GM21528 (cell line): ENCODE measurements at regions not wholly inside any gene's neighbourhood (a gene's known extent, or its start where the extent isn't known, plus 50 kb on each side); places are given as distances from the start of the nearest gene placed in this dataset.

Source experiments
- ATAC-seq: cut with Tn5 transposase; IDR thresholded peaks from one replicate; pipeline ENCODE4 v1.9.1; 2021; ENCODE audit warnings: mild to moderate bottlenecking, moderate library complexity; ENCODE audit not compliant: unreplicated experiment, low FRiP score

DNA sequence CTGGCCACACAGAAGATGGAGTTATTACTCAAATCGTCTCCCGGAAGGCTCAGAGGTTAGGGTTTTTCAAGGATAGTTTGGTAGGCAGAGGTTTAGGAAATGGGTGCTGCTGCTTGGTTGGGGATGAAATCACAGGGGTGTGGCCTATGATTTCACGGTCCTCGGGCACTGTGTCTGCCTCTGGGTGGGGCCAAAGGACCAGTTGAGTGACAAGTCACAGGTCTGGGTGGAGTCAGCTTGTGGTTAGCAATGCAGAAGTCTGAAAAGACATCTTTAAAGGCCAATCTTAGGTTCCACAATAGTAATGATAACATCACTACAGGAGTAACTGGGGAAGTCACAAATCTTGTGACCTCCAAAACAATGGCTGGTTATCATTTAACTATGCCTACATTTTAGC lies 387.8 kb downstream of the ZNF521 start:
- no peak for ATAC-seq

DNA sequence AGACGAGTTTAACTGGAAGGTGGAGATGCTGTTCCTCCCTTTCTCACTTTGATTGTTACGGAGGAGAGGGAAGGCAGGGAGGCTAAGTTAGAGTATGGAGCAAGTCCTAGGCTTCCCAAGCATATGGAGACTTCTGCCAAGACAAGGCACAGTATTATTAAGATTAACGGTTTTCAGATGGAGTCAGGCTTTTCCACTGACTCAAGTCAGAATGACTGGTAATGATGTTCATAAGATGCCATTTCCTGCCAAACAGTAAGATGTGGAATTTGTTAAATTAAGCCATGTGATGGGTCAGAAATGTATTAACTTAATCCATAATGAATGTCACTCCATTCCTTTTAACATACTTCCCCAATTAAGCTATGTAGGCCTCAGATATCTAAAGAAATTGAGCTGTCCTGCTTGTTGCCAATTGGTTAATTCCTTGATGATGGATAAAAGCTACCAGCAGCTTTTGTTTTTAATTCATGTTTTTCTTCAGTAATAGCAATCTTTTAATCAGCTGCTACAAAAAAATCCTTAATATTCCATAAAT lies 383.7 kb downstream of the ZNF521 start:
- ATAC-seq = no peak

DNA sequence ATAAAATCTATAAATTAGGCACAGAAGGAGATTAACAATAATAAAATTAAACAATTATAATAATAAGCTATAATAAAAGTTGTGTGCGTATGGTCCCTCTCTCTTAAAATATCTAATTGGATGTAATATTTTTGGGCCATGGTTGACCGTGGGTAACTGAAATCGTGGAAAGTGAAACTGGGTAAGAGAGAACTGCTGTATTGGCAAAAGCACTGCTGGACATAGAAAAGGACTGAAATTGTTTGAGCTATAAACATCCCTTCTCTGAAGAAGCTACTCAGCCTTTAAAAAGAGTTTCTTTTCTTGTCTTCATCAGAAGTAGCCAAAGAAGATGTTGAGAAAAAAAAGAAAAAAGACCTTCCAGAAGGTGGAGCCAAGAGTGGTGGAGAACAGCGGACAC lies 379.4 kb downstream of the ZNF521 start:
- ATAC-seq = no peak

DNA sequence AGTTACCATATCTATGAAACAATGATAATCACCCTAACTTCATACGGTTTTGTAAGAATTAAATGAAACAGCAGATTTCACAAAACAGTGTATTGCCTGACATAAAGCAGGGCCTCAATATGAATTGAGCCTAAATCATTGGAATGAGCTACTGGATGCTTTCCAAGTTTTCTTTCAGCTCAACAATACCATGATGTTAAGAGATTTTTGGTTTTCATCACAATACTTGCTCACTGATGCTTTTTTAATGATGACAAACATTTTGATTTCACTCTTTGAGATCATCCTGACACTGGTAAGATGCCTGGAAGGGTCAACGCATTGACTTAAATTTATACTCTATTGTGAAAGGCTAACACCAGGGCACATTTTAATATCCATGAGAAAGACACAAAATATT lies 377.5 kb downstream of the ZNF521 start:
- ATAC-seq = no peak

DNA sequence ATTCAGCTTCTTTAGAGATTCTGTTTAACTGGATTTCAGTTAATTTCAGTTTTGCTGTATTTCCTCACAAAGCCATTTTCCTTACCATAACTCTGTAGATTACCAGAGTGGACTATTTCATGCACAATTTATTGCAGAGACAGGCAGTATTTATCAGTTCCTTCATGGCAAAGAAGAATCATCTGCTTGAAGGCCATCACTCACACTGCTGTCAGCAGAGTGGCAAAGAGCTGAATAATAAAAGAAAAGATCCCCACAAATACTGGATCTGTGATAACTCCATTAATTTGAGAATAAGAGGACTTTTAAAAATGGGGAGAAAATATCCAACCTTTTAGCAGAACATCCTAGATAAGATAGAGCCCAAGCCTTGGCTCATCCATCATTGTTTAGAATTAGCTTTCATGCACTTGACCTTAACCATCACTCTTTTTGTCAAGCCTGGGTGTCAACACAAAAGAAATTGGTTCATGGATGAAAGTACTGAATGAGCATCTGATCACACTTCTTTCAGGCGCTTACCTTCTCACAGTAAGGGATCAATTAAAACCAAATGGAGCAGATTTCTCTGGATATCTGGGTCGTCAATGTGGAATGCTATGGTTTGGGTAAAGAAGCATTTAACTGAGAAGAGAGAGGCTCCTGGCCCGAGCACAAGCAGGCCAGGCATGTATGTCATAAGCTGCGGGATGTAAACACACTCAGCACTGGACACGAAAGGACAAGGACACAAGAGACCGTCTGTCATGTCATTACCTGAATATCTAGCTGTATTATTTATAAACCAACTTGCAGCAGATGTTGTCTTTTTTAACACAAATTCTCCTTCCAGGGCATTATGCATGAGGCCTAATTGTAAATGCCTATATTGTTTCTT lies 376.2 kb downstream of the ZNF521 start:
- no peak for ATAC-seq

DNA sequence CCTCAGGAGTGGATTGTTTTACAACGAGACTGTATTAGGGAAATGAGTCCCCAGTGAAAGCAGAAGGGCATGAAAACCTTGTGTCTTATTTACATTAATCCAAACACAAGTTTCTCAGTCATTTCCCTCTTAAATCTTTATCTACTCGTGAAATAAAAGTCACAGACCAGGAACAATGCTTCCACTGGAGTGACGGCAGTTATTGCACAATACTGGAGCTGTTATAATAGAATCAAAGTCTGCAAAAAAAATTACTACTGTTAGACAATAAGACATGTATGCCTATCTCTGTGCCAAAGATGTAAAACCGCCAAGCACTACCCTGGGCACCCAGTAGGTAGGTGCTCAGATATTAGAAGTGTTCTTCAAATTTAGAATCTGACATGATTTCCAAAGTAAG lies 375.5 kb downstream of the ZNF521 start:
- no peak for ATAC-seq

DNA sequence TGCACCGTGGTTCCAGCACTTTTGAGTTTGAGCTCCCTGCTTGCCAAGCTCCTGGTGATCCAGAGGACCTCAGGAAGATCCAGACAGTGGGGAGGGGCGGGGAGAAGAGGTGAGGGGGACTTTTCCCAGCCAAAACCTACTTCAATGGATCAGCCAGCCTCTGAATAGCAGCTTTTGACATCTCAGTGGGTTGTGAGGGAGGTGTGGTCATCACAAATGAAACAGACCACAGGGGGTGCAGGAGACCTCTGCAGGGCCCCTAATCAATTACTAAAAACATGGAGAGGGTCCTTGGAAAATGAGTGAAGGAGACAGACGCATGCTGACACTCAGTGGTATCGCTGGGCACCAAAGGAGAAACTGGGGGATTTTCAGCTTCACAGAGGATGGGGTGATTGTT lies 372.7 kb downstream of the ZNF521 start:
- no peak for ATAC-seq

DNA sequence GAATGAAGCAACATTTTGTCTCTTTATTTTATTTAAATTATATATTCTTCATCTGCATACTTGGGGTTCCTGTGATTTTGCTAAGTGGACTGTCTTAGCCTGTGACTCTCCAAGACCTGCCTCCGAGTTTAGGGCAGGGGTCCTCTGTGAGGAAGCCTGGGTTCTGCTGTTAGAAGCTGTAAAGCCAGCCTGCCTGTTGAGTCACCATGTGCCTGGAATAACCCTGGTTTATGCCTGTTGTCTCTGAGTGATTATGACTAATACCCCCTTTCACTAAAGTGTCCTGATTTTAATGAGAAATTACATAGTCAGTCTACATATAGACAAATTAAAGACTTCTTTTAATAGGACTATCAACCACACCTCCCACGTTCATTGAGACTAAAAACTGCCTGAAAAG lies 369.1 kb downstream of the ZNF521 start:
- ATAC-seq = no peak

DNA sequence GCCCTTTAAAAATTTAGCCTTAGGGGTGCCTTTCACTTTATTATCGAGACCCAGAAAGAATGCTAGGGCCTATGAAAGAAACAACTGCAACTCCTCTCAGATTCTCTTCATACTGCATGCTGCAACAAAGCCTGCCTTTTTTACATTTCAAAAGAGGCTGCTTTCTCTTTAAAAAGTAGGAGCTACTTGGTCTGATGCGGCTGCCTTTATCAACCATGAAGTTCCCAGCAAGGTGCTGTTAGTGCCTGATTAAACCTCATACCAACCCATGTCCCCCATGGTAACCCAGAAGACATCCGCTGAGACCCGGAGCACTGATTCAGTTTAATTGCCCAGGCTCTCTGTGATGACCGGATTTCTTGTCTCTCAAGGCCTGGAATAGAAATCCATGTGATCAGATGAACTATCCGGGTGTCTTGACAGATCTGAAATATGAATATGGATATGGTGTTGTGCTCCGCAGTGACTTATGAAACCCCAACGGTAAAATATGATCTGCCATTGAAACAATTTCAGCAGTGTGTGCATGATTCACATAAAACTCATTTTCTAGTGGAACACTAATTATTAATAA lies 368.3 kb downstream of the ZNF521 start:
- ATAC-seq = no peak

DNA sequence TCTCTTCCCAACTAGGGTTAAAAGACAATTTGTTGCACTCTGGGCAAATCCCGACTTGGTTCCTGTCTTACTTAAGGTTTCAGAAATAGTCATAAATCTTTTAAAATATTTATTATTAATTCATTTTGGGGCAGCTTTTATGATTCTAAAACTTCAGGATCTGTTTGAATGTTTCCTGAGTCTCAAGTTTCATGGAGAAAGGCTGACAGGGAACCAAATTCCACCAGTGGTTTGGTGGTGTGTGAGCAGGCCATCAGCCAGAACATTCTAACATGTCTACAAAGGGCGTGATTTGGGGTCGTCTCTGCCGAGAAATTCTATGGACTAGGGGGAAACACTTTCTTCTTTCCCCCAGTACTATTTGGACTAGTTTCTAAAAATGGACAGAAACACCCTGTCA lies 366.4 kb downstream of the ZNF521 start:
- ATAC-seq = no peak

DNA sequence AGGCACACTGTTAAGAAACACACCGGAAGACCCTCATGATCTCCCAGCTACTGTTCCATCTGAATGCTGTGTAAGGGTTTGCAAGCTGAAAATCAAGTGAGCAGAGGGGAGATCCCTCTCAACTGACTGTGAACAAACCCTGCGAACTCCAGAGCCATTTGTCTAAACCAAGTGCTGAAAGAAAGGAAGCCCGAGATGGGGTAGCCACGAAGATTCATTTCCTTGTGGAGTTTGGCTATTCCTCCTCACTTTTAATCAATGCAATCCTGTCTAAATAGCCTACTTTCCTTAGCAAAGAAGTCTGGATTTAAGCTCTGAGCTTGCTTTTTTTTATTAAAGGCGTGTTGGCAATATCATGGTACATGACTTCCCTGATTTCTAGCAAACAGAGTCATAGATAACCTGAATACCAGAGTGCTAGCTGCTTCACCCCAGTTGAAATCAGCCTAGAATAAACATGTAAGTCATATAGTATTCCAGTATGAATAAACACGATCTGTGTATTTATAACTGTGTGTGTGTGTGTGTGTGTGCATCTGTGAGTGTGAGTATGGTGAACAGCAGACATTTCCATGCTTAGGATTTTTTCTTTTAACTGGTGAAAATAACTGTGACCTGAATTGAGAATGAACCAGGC lies 365.2 kb downstream of the ZNF521 start:
- ATAC-seq = no peak

DNA sequence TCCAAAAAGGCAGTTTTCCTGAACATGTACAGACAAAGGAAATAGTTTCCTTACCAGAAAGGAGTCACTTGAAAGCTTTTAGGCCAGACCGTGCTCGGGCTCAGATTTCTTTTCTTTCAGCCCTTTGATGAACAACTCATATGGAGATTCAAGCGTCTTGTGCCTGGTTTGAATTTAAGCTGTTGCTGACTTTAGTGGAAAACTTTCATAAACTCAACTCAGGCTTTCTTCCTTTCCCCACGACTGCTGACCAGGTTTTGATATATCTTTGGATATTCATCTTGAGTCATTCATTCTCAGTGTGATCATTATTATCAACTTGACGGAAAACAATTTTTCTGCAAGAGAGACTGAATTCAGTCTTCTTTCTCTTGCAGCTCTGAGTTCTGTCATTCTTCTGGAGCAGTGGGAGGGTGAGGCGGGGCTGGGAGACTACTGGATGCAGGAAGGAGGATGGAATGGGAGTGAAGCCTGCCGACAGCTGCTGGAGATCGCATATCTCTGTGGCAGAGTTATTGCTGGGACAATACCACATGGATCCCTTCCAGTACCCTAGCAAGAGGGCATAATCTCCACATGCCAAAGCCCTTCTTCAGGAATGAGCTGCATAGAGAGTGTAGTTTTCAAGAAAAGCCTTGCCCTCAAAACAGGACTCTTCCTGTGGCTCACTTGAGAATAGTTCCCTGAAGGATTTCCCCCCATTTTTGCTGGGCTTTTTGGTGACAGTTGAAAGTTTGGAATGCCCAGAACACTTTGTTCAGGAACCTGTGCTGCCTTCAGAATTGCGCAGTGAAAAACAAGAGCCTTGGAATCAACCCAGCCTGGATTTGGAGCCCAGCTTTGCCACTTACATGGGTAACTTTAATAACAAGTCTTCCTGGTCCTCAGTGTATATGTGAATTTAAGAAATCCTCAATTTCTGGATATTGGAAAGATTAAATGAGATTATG lies 364.4 kb downstream of the ZNF521 start:
- no peak for ATAC-seq

DNA sequence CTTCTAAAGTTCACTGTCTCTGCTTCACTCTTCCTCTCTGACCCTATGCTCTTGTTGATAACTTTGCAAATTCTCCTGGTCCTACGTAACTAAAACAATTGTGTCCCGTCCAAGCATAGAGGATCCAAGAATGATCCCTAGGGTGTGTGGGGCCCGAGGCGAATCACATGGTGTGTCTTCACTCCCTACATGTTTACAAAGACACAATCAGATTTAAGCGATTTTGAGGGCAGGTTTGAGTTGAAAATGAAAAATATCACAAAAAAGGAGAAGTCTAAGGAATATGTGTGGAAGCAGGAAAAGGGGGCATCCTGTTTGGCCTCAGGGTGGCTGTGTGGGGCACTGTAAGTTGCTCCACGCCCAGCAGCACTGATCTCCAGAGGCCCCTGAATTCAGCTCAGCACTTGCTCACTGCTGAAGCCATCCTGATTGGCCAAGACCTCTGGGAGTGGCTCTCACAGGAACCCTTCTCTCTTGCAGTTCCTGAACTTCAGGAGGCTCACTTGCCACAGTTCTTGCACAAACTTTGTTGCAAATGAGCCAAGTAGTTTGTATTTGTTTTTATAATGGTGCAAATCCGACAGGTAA lies 363.6 kb downstream of the ZNF521 start:
- no peak for ATAC-seq

DNA sequence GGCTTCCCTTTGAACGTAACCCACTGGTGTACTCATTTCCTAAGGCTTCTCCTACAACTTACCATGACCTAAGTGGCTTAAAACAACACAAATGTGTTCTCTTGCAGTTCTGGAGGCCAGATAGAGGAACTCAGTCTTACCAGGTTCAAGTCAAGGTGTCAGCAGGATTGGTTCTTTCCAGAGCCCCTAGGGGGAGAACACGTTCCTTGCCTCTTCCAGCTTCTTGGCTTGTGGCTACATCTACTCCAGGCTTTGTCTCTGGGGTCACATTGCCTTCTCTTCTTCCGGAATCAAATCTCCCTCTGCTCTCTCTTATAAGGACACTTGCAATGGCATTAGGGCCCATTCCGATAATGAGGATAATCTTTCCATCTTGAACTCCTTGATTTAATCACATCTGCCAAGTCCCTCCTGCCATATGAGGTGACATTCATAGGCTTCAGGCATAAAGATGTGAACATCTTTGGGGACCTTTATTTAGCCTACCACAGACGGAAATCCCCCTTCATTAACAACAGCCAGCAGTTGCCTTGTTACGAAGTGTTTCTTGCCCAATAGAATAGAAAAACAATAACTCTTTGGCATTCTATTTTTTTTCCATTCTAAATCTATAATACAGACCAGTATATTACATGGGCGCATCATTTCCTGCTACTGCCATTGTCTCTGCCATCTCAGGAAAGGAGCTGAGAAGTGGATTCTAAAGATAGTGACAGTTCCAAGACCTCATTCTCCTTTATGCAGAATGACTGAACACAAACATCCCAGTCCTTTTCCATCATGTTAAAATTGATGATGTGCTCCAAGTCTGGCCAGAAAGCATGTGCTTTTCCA lies 362.0 kb downstream of the ZNF521 start:
- ATAC-seq = no peak

DNA sequence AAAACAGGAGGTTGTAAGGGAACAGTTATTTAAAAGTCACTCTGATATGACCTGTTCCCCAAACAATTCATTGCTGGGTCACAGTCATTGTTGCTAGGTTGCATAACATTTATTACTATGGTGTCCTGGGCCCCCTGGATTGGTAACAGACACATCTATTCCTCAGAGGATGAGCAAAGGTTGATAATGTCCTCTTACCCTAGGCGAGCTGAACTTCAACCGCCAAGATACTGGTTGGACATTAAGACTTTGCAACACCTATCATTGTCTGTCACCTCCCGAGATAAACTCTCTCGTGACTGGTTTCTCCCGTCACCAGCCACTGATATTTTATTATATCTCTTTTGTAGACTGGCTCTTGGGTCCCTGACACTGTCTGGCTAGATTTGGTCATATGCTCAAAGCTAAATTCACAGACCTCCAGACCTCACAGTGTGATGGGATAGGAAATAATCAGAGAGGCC lies 361.3 kb downstream of the ZNF521 start:
- no peak for ATAC-seq

DNA sequence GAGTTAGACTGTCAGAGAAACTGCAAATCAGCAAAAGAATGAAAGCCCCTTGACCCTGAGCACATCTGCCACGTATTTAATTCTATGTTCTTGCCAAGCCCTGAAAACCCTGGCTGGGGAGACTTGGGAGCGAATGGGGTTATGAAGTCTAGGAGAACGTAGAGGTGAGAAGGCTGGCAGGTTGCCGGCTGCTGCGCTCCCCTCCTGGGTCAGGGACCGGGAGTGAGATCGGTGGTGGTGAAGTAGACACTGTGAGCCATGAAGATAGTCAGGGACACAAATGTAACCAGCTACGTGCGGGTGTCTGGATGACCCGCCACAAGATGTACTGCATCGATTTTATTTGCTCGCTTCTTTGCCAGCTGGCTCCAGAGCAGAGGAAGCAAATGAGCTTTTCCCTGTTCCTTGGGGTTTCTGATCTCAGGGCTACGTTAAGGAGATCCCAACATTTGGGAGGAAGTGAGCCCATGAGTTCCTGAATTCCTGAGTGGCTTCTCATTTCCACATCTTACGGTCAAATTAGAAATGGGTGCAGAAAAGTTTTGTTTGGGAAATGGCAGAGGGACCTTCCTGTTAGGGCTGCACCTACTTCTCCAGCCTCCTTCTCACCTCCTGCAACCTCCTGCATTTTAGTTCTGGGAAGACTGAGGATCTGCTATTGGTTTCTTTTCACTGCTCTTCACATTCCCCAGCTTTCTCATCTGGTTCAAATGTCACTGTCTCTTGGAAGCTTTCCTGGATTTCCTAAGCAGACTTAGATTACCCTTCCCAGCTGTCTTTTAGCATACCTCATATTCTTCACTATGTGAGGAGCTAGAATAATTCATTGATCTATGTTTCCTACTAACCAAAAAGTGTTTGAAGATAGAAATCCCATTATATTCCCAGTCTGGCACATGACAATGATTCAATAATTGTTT lies 360.6 kb downstream of the ZNF521 start:
- ATAC-seq = no peak

DNA sequence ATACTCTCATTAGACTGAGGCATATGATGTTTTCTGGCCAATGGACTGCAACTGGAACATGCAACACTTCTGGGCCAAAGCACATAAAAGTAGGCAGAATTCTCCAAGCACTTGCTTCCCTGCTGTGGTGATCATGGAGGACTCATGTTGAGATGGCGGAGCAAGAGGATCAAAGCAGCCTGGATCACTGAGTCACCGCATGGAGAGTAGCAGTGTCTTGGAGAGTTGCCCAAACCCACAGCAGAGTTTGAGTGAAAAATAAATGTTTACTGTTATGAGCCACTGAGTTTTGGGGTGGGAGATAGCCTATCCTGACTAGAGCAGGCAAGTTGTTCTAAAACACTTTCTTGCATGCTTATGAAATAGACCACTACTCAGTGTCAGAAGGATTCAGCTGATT lies 359.5 kb downstream of the ZNF521 start:
- ATAC-seq = no peak

DNA sequence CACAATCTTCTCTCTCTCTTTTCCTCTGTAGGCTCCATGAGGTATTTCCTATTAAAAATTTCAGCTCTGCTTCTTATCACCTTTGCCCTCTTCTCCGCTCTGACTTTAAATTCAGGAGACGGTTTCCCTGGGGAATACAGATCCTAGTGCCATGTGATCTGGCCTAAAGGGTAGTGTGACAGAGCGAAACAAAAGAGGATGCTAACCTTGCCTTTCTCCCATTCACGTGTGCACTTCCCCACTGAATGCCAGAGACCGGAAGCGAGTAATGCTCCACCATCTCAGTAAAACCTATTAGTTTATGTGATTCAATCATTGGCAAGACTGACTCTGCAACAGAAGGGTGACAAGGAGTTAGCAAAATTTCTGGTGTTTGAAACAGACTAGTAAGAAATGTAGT lies 358.3 kb downstream of the ZNF521 start:
- ATAC-seq = no peak
